Medulla oblongata (tissue), 1 donor: ENCODE measurements at regions not wholly inside any gene's neighbourhood (a gene's known extent, or its start where the extent isn't known, plus 50 kb on each side); places are given as distances from the start of the nearest gene placed in this dataset.
"Not testable (repeated sequence)": the region's sequence is repeated elsewhere in the genome, so short reads cannot be mapped to it uniquely, and the experiment has no call there.

Experiments
- DNase-seq: peaks from one replicate; pipeline ENCODE4 v3.0.0-alpha.2; 2015; ENCODE audit errors: extremely low spot score

DNA sequence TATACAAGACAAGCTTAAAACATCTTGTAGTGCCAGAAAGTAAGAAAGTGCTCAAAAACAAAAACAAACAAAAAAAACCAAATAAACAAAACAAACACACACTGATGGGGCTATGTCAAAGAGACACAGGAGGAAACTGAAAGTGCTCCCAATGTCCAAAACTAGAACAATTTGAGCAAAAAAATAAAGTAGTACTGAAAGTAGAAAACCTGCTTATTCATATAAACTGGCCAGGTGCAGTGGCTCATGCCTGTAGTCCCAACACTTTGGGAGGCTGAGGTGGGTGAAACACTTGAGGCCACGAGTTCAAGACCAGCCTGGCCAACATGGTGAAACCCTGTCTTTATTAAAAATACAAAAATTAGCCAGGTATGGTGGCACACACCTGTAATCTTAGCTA is 129.9 kb downstream of the GLUL start:
- no peak for DNase-seq

GRCh38 chr1:182260516-182260915 is 131.1 kb downstream of the GLUL start:
- no peak for DNase-seq

GRCh38 chr1:182259968-182260367 is 131.6 kb downstream of the GLUL start:
- DNase-seq: no peak

GRCh38 chr1:182259229-182259872 is 132.2 kb downstream of the GLUL start:
- peak; percentile 66 for DNase-seq

DNA sequence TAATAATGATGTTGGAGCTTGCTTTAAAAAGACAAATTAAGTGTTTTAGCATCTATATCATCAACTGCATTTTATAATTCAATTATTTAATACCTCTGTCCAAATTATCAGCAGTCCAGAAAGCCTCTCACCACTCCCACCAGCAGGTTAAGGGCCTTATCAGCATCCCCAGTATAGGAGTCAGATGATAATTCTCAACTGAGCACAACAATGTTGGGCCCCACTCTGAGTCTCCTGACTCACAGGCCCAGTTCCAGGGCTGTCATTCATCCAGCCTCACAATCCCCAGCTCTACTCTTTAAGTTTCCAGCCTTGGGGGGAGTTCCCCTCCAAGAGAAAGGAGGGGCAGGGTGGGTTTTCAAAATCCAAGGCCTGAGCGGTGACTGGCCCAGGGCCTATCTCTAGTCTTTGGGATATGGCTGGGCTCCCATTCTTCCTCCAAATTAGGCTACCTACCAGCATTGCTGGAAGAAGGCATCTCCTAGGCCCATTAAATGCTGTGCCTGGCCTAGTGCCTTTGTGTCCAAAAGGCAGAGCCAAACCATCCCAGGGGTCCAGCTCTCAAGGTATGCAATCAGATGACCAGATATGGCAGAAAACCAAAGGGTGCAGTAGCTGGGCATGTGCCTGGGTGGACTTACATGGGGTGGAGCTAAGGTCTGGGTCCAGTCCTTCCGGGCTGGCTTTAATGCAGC is 134.1 kb downstream of the GLUL start:
- DNase-seq: no peak

DNA sequence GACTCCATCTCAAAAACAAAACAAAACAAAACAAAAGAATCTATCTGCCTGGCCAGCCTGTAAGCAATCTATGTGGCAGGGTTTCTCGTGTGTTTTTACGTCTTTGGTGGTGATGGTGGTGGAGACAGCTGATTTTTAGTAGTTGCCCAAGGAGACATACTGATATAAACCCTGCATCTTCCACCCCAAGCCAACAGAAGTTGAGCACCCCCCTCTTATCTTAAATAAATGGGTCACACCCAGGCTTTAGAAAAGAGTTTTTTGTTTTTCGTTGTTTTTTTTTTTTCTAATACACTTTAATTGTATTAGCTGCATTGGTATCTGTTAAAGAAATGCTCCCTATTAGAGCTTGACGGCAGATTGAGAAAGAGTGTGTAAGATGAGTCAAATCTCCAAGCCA is 134.7 kb downstream of the GLUL start:
- no peak for DNase-seq

GRCh38 chr1:182255494-182255893 is 136.1 kb downstream of the GLUL start:
- DNase-seq: no peak

- DNase-seq: no peak
These were observed 138.2 kb downstream of the GLUL start for GRCh38 chr1:182253319-182253860.

DNA sequence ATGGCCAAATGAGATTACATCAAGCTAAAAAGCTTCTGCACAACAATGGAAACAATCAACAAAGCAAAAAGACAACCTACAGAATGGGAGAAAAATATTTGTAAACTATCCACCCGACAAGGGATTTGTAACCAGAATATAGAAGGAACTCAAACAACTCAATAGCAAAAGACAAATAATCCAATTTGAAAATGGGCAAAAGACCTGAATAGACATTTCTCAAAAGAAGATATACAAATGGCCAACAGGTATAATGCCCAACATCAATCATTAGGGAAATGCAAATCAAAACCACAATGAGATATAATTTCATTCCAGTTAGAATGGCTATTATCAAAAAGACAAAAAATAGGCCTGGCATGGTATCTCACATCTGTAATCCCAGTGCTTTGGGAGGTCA is 140.0 kb downstream of the GLUL start:
- DNase-seq: no peak

DNA sequence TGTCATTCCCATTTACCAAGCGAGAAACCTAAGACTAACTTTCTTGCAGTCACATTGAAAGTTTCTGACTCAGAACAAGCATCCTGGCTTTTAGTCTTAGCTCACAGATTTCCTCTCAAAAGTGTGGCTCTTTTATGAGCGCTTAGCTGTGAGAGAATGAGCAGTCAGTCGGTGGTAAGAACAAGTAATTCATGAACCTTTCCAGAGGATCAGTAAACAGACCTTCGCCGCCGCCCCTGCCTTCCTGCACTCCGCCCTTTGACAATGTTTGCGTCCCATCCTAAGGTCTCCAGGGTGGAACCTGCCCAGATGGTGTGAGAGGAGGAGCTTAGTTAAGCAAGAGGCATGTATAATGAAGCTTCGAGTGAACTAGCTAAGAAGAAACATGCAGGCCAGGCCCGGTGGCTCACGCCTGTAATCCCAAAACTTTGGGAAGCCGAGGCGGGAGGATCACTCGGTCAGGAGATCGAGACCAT is 142.4 kb downstream of the GLUL start:
- no peak for DNase-seq

GRCh38 chr1:182248721-182249120 is 142.9 kb downstream of the GLUL start:
- DNase-seq: no peak

DNA sequence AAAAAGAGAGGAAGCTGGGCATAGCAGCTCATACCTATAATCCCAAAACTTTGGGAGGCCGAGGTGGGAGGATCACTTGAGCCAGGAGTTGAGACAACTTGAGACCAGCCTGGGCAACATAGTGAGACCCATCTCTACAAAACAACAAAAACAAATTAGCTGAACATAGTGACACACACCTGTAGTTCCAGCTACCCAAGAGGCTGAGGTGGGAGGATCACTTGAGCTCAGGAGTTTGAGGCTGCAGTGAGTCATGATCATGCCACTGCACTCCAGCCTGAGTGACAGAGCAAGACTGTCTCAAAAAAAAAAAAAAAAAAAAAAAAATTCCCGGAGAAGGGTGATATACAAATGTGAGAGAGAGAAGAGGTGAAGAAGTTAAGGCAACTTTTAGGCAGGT is 143.8 kb downstream of the GLUL start:
- not testable (repeated sequence) for DNase-seq

DNA sequence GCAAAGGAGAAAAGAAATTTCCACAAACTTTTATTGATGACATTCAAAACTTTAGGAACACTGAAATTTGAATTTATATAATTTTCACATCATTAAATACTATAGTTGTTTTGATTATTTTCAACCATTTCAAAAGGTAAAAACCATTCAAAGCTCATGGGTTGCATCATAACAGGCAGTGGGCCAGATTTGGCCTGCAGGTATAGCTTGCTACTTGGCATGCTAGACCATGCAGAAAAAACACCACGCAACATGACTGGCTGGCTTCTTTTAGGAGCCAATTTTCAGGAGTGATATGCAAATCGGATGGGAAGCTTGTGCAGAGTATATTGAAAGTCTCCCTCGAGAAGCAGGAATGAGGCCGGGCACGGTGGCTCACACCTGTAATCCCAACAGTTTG is 144.8 kb downstream of the GLUL start:
- no peak for DNase-seq

DNA sequence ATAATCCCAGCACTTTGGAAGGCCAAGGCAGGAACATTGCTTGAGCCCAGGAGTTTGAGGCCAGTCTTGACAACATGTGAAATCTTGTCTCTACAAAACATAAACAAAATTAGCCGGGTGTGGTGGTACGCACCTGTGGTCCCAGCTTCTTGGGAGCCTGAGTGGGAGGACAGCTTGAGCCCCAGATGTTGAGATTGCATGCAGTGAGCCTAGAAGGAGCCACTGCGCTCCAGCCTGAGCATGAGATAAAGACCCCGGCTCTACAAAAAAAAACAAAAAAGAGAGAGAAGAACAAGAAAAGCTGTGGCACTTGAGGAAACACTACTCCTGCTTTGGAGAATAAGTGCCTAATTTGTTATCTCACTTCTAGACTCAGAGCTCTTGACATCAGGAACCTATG is 146.6 kb downstream of the GLUL start:
- DNase-seq: no peak

GRCh38 chr1:182244451-182244850 is 147.1 kb downstream of the GLUL start:
- no peak for DNase-seq

GRCh38 chr1:182242641-182243040 is 148.9 kb downstream of the GLUL start:
- DNase-seq: no peak

- DNase-seq: no peak
These were observed 151.5 kb downstream of the GLUL start for GRCh38 chr1:182240085-182240484.

- DNase-seq: no peak
These were observed 153.2 kb downstream of the GLUL start for GRCh38 chr1:182238421-182238820.

DNA sequence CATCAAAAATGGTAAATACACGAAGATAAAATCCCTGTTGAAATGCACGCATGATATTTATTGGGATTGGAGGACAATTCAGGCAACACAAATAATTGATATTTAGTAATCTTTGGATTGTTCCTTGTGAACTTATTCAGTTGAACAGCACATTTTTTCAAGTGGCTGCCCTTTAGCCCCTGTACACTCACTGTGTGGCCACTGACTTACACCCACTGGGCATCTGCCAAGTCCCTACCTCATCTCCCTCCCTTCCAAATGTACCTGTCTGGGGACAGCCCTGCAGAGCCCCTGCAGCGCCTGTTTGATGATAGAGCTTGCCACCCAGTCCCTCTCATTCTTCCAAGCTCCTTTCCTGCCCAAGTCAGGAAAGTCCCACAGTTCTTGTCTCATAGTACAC is 154.3 kb downstream of the GLUL start:
- DNase-seq: no peak

DNA sequence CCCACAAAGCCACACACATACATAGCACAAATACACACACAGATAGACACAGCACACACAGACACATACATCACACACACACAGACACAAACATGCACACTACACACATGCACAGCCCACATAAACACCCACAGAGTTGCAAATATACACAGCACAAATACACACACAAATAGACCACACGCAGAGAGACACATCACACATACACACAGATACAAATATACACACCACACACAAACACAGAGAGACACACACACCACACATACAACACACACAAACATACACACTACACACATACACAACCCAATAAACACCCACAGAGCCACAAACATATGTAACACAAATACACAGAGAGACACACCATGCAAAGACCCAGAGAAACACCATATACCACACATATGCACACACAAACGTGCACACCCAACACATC is 154.9 kb downstream of the GLUL start:
- DNase-seq: no peak

- peak; percentile 26 for DNase-seq
These were observed 155.5 kb downstream of the GLUL start for GRCh38 chr1:182235952-182236650.

DNA sequence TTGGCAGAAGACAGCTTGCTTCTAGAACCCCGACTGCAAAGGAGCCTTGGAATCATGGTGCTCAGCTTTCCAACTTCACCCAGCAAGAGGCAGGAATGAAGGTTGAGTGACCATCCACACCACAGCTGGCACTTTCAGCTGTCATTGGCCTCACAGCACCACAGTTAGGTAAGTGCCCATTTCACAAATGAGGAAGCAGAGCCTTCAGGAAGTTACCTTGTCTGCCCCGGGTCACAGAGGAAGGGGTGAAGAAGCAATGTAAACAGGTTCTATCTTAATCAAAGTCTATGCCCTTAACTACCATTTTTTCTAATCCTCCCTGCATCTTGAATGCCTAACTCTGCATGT is 156.0 kb downstream of the GLUL start:
- no peak for DNase-seq
